ENCODE measurements at regions not wholly inside any gene's neighbourhood (a gene's known extent, or its start where the extent isn't known, plus 50 kb on each side); places are given as distances from the start of the nearest gene placed in this dataset.

- no peak for TF ChIP-seq CTCF (optimal IDR thresholded peaks at IDR 0.05 in 1 of 3, IDR thresholded peaks at IDR 0.05 in 1 of 3, conservative IDR thresholded peaks at IDR 0.05 in 1 of 3; ENCODE audit: extremely low read depth in 1 of 3, insufficient read depth in 2 of 3, low read length in 3 of 3)
- no peak for TF ChIP-seq EZH2 (IDR thresholded peaks at IDR 0.05; ENCODE audit: low read length)
These were observed 227.5 kb upstream of the MDFIC2 start for GRCh38 chr3:70539908-70540307.
